ENCODE measurements at regions not wholly inside any gene's neighbourhood (a gene's known extent, or its start where the extent isn't known, plus 50 kb on each side); places are given as distances from the start of the nearest gene placed in this dataset.
"Not testable (repeated sequence)": the region's sequence is repeated elsewhere in the genome, so short reads cannot be mapped to it uniquely, and the experiment has no call there.

DNA sequence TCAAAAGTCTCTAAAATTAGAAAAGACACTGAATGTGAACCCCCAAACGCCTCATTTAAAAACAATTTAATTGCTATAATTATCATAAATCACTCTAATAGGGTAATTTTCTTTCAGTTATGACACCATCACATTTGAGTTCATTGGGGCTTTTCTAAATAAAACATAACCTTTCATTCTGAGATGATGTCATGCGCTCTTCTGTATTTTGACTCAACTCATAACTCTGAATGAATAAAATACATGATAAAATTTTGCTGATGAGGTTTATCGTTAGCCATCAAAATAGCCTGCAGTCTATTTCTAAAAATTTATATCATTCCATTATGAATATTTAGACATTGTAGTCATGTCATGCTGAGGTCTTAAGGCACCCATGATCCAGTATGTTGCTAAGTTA lies 1099.7 kb downstream of the SUCLG1 start:
- TF ChIP-seq, protein P1, sequence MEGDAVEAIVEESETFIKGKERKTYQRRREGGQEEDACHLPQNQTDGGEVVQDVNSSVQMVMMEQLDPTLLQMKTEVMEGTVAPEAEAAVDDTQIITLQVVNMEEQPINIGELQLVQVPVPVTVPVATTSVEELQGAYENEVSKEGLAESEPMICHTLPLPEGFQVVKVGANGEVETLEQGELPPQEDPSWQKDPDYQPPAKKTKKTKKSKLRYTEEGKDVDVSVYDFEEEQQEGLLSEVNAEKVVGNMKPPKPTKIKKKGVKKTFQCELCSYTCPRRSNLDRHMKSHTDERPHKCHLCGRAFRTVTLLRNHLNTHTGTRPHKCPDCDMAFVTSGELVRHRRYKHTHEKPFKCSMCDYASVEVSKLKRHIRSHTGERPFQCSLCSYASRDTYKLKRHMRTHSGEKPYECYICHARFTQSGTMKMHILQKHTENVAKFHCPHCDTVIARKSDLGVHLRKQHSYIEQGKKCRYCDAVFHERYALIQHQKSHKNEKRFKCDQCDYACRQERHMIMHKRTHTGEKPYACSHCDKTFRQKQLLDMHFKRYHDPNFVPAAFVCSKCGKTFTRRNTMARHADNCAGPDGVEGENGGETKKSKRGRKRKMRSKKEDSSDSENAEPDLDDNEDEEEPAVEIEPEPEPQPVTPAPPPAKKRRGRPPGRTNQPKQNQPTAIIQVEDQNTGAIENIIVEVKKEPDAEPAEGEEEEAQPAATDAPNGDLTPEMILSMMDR (IDR thresholded peaks at IDR 0.05), result no peak
- no peaks in the 10 kb centered on the region for H3K27me3 ChIP-seq
- H3K4me1 ChIP-seq, result no peaks in the 10 kb centered on the region
- no peak for DNase-seq
- intact Hi-C loops (cut with DNase I), result no loop called here
- no peaks in the 10 kb centered on the region for H3K36me3 ChIP-seq
- no peak overlapping the region for H3K9ac ChIP-seq (ENCODE audit: low read depth in 2 of 2, low read length in 2 of 2)
- H3K4me3 ChIP-seq, result no peak overlapping the region
- no peak overlapping the region for H3K27ac ChIP-seq
- no peaks in the 10 kb centered on the region for H3K9me3 ChIP-seq

DNA sequence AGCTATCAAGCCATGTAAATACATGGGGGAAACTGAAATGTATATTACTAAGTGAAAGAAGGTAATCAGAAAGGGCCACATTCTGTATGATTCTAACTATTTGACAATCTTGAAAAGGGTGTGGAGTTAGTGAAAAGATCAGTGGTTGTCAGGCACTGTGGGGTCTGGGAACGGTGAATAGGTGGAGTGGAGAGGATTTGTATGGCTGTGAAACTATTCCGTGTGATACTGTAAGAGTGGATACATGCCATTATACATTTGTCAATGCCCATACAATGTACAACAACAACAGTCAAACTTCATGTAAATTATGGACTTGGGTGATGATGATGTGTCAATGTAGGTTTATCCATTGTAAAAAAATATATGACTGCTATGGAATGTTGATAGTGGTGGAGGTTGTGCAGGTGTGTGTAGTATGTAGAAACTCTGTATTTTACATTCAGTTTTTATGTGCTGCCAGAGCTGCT lies 1116.2 kb downstream of the SUCLG1 start:
- H3K27ac ChIP-seq, result no peak overlapping the region
- no peak overlapping the region for H3K4me3 ChIP-seq
- no peaks in the 10 kb centered on the region for H3K27me3 ChIP-seq
- no peak for DNase-seq
- H3K4me1 ChIP-seq, result no peaks in the 10 kb centered on the region
- TF ChIP-seq, protein P1 (IDR thresholded peaks at IDR 0.05), result no peak
- H3K36me3 ChIP-seq, result no peaks in the 10 kb centered on the region
- intact Hi-C loops (cut with DNase I), result no loop called here
- H3K9ac ChIP-seq (ENCODE audit: low read depth in 2 of 2, low read length in 2 of 2), result no peak overlapping the region
- H3K9me3 ChIP-seq, result no peaks in the 10 kb centered on the region

DNA sequence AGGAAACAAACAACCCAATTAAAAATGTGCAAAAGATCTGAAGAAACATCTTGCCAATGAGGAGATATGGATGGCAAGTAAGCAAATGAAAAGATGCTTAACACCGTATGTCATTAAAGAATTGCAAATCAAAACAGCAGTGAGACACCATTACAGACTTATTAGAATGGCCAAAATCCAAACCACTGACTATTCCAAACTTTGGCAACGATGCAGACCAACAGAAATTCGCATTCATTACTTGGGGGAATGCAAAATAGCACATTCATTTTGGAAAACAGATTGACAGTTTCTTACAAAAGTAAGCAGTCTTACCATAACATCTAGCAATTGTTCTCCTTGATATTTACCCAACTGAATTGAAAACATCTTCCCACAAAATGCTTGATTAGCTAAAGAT lies 1118.7 kb downstream of the SUCLG1 start:
- TF ChIP-seq, protein P1 (IDR thresholded peaks at IDR 0.05), result no peak
- no peak overlapping the region for H3K27ac ChIP-seq
- no peaks in the 10 kb centered on the region for H3K27me3 ChIP-seq
- H3K9ac ChIP-seq (ENCODE audit: low read depth in 2 of 2, low read length in 2 of 2), result no peak overlapping the region
- H3K4me3 ChIP-seq, result no peak overlapping the region
- no peak for DNase-seq
- H3K9me3 ChIP-seq, result no peaks in the 10 kb centered on the region
- intact Hi-C loops (cut with DNase I), result no loop called here
- H3K36me3 ChIP-seq, result no peaks in the 10 kb centered on the region
- no peaks in the 10 kb centered on the region for H3K4me1 ChIP-seq

DNA sequence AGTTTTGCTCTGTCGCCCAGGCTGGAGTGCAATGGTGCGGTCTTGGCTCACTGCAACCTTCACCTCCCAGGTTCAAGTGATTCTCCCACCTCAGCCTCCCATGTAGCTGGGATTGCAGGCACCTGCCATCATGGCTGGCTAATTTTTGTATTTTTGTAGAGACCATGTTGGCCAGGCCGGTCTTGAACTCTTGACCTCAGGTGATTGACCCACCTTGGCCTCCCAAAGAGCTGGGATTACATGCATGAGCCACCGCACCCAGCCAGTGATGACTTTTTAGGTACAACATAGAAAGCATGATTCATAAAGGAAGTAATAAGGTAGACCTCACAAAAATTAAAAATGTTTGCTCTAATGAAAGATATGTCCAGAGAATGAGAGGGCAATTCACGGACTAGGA lies 1119.1 kb downstream of the SUCLG1 start:
- H3K9ac ChIP-seq (ENCODE audit: low read depth in 2 of 2, low read length in 2 of 2); H3K4me3 ChIP-seq; DNase-seq; H3K9me3 ChIP-seq; H3K36me3 ChIP-seq; H3K4me1 ChIP-seq; intact Hi-C loops (cut with DNase I); H3K27me3 ChIP-seq; H3K27ac ChIP-seq: not testable (repeated sequence)

DNA sequence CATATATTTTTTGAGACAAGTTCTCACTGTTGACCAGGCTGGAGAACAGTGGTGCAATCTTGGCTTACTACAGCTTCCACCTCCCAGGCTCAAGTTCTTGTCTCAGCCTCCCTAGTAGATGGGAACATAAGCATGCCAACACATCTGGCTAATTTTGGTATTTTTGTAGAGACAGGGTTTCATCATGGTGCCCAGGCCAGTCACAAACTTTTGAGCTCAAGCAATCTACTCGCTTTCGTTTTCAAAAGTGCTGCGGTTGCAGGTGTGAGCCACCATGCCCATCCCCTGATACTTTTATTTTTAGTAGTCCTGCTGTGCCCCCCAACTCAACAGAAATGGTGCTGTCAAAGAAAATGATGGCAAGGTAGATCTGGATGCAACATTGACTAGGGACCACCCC lies 1127.3 kb downstream of the SUCLG1 start:
- Histone ChIP-seq H3K9me3 (no peaks in the 10 kb centered on the region), H3K9ac (ENCODE audit: low read depth in 2 of 2, low read length in 2 of 2) (no peak overlapping the region), H3K27me3 (no peaks in the 10 kb centered on the region), H3K27ac (no peak overlapping the region), H3K4me3 (no peak overlapping the region), H3K4me1 (no peaks in the 10 kb centered on the region), H3K36me3 (no peaks in the 10 kb centered on the region)
- TF ChIP-seq, protein P1 (IDR thresholded peaks at IDR 0.05), result no peak
- intact Hi-C loops (cut with DNase I), result no loop called here
- DNase-seq, result no peak

DNA sequence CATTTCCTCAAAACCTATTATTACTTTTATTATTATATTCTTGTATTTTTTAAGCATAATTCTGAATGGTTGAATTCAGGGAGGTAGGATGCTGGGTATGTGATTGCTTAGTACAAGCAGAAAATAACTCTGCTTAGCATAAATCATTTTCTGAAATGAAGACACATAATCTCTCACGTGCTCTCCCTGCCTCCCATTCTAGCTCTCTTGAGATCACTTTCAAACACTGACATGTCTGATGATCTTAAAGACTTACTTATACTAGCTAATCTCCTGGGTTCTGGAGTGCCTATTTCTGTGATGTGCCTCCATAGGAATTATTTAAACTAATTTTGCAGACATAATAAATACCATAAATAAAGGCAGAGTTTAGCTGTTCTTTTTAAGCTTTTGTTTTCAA lies 1136.0 kb downstream of the SUCLG1 start:
- Histone ChIP-seq H3K9me3 (no peaks in the 10 kb centered on the region), H3K36me3 (no peaks in the 10 kb centered on the region), H3K4me3 (no peak overlapping the region), H3K4me1 (no peaks in the 10 kb centered on the region), H3K27ac (no peak overlapping the region), H3K27me3 (no peaks in the 10 kb centered on the region), H3K9ac (ENCODE audit: low read depth in 2 of 2, low read length in 2 of 2) (no peak overlapping the region)
- TF ChIP-seq, protein P1 (IDR thresholded peaks at IDR 0.05), result no peak
- intact Hi-C loops (cut with DNase I), result no loop called here
- DNase-seq, result no peak
